GM21360 (cell line): ENCODE measurements at regions not wholly inside any gene's neighbourhood (a gene's known extent, or its start where the extent isn't known, plus 50 kb on each side); places are given as distances from the start of the nearest gene placed in this dataset.
"Not testable (repeated sequence)": the region's sequence is repeated elsewhere in the genome, so short reads cannot be mapped to it uniquely, and the experiment has no call there.

Source experiments
- ATAC-seq: cut with Tn5 transposase; IDR thresholded peaks from one replicate; pipeline ENCODE4 v1.9.1; 2021; ENCODE audit warnings: mild to moderate bottlenecking, moderate library complexity; ENCODE audit not compliant: unreplicated experiment

DNA sequence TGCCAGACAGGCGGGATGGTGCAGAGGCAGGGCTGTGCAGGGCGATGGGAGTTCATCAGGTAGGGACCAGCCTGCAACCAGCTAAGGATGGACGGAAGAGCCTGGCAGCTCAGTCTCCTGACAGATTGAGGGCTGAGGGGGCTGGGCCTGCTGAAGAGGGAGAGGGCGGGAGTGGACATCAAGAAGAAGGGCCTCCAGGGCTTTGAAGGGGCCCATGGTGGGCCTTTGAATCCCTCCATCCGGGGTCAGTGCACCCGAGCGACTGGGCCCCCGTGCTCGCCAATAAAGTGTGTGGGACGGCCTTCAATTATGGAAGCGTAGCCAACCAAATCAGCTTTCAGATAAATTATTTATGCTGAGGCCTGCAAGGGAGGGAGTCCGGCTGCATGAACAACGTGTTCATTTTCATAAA, 431.2 kb downstream of the RPS24 start:
- no peak for ATAC-seq

DNA sequence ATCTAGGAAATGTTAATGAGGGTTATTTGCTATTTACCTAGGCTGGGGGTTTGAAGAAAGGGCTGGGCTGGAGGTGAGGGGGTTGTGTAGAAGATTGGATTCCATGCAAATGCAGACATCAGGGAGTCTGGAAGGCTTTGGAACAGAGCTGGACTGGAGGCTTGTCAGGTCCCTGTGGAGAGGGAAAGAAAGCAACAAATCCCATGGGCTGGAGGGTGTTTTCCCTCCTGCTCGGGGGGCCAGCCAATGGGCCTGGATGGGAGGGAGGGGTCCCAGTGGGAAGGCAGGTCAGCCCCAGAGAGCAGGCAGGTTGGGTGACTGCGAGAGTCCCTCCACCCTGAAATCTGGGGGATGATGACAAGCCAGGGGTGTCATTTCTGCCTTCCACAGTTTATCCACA, 431.8 kb downstream of the RPS24 start:
- no peak for ATAC-seq

DNA sequence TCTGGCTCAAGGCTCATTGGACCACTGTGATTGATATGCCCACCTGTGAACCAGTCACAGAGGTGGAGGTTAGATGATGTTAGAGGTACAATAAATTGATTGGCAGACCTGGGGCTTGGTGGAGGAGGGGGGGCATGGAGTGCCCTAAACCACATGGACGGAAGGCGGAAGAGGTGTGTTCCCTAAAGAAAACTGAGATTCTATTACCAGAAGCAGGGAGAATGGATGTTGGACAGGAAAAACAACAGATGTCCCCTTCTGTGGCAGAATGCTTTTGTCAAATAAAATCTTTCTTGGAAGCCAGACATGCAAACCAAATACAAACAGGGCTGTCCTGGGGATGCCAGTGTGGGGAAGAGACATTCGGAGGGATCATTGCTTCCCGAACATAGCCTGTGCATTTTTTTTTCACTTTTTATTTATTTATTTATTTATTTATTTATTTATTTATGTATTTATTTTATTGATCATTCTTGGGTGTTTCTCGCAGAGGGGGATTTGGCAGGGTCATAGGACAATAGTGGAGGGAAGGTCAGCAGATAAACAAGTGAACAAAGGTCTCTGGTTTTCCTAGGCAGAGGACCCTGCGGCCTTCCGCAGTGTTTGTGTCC, 433.9 kb downstream of the RPS24 start:
- ATAC-seq = no peak

- ATAC-seq = not testable (repeated sequence)
These were observed 435.1 kb downstream of the RPS24 start for GRCh38 chr10:78468731-78469130.

GRCh38 chr10:78470267-78471103, 436.8 kb downstream of the RPS24 start:
- no peak for ATAC-seq

- no peak for ATAC-seq
These were observed 437.7 kb downstream of the RPS24 start for GRCh38 chr10:78471326-78471722.

- ATAC-seq = no peak
These were observed 438.3 kb downstream of the RPS24 start for GRCh38 chr10:78471723-78472550.

DNA sequence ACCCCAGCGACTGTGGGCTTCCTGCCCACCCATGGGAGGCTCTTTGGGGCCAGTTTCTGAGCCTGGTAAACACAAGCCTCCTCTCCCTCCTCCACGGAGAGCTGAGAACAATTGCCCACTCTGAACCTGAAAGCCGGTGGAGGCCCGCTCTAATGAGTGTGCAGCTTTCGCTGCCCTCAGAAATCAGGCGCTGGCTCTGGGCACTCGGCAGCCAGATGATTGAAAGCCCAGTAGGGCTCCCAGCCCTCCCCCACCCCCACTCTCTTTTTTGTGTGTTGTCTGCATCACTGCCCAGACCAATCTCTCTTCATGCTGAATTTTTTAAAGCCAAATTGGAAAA, 438.9 kb downstream of the RPS24 start:
- ATAC-seq = no peak

GRCh38 chr10:78473006-78473405, 439.3 kb downstream of the RPS24 start:
- ATAC-seq = no peak

DNA sequence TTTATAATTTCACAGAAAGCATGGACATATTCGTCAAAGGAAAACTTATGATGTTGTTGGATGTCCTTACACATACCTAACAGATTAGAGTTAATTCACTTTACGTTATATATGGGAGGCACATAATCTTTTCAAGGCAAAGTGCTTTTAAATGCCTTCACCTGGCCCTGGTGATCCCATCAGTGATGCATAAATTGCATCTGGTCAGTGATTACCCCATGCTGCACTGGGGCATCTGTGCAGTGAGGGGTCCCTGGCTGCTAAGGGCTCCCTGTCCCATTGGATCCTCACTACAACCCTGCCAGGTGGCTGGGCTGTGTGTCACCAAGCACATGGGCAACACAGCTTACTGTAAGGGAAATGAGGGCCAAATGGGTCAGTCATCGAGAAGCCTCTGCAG, 441.1 kb downstream of the RPS24 start:
- ATAC-seq = no peak

DNA sequence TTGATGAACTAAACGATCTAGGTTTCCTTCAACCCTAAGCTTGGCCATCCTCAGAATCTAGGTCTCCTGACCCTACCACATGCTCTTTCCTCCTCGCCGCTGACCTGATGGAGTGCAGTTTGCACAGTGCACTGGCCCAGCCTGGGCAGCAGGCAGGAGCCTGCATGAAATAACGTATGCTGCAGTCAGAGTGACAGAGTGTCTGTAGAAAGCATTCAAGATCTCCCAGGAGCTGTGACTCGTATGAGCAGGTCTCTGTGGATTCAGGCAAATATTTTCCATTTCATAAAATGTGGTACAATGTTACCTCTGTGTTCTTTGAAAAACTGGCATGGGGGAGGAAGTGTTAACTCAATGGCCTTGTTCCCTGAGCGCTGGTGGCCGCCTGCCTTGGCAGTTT, 441.8 kb downstream of the RPS24 start:
- no peak for ATAC-seq

DNA sequence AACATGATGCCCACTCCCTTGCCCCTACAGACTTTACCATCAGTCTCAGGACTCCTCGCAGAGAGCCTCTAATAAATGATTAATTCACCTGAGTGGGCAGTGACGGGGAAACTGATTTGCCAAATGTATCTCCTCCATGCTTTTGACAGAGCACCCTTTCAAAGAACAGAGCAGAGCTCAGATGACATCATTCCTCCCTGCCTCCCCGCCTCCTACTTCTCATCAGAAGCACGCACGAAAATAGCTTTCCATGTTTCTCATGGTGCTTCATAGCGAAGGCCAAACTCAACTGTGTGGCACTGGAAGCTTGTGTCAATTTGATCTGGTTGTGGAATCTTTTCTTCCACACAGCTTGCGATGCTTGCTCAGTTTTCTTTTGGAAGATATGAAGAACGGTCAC, 442.5 kb downstream of the RPS24 start:
- ATAC-seq = no peak

- no peak for ATAC-seq
These were observed 443.2 kb downstream of the RPS24 start for GRCh38 chr10:78476844-78477243.

- ATAC-seq = no peak
These were observed 445.3 kb downstream of the RPS24 start for GRCh38 chr10:78478919-78479318.

- ATAC-seq = no peak
These were observed 445.8 kb downstream of the RPS24 start for GRCh38 chr10:78479467-78479866.

- no peak for ATAC-seq
These were observed 448.2 kb downstream of the RPS24 start for GRCh38 chr10:78481842-78482241.

DNA sequence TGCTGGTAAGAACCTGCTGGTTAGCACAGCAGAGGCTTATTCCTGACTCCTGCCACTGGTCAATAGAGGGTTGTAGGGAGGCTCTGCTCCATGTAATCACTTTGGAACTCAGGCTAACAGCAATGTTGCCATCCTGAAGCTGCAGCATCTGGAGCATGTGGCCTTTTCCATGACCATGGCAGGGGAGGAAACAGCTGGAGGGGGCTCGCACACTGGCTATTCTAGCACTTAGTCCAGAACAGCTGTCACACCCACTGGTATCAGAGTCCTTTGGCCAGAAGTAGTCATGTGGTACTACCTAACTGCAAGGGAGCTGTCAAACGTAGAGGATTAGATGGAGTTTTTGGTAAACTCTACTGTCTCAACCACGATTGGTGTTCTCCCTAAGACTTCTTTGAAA, 450.0 kb downstream of the RPS24 start:
- no peak for ATAC-seq

- no peak for ATAC-seq
These were observed 455.4 kb downstream of the RPS24 start for GRCh38 chr10:78489034-78489433.

- ATAC-seq = no peak
These were observed 458.1 kb downstream of the RPS24 start for GRCh38 chr10:78491812-78492211.

DNA sequence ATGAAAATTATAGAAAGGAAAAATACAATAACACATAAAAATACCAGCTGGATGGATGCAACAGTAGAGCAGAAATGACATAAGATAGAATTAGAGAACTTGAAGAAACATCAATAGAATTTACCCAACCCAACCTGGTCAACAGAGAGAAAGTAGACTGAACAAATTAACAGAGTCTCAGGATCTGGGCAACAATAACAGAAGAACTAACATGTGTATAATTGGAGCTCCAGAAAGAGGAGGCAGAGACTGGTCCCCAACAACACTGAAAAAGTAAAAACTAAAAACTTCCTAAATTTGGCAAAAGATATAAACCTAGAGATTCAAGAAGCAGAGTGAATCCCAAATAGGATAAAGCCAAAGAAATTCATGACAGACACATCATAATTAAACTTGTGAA, 458.8 kb downstream of the RPS24 start:
- no peak for ATAC-seq

- no peak for ATAC-seq
These were observed 460.5 kb downstream of the RPS24 start for GRCh38 chr10:78494179-78494578.
